Endothelial cell of umbilical vein (primary cell): ENCODE measurements at regions not wholly inside any gene's neighbourhood (a gene's known extent, or its start where the extent isn't known, plus 50 kb on each side); places are given as distances from the start of the nearest gene placed in this dataset.

Source experiments
- BruUV-seq: library from RNA; stranded (reverse); fragments of 400-500 nt; replicated peaks from 2 replicates; lab custom pipeline; 2021; lab: Mats Ljungman, UMichigan
- CTCF ChIA-PET: fragments of 300-600, 350-600 bp; sonication (Branson Sonifier 250); formaldehyde crosslinking; loops from one replicate; lab custom pipeline; 2021; ENCODE audit warnings: antibody characterized with exemption, inconsistent platforms; lab: Charles Lee
- POLR2A ChIA-PET: fragments of 300-600, 350-600 bp; sonication (Branson Sonifier 250); formaldehyde crosslinking; loops from one replicate; lab custom pipeline; 2021; ENCODE audit warnings: antibody characterized with exemption, inconsistent platforms; lab: Charles Lee
- DNase-seq: peaks from one replicate; pipeline ENCODE4 v3.0.0-alpha.2; 2011; ENCODE audit warnings: low read depth, low spot score
- FAIRE-seq: peaks from 2 replicates; lab custom pipeline; 2011; peaks lifted over from hg19 to GRCh38; lab: Jason Lieb, UNC
- H2AFZ ChIP-seq: 2 replicates; pipeline ENCODE4 v1.6.0; 2012; ENCODE audit warnings: low read depth, low read length, control low read depth, inconsistent platforms
- H3K27ac ChIP-seq: 2 replicates; pipeline ENCODE4 v1.5.1; 2011; ENCODE audit warnings: low read depth, mild to moderate bottlenecking, control low read depth, low read length, moderate library complexity; ENCODE audit not compliant: insufficient read depth
- H3K27me3 ChIP-seq, 2 experiments: 2 replicates each; pipeline versions ENCODE4 v1.6.0 to v1.6.1; 2011; ENCODE audit warnings: low read length in 2 of 2, mixed read lengths in 1 of 2; ENCODE audit not compliant: control insufficient read depth in 2 of 2, insufficient read depth in 2 of 2
- H3K36me3 ChIP-seq, 2 experiments: 2 replicates in 1 of 2; 3 replicates in 1 of 2; pipeline ENCODE4 v1.5.1; 2011; ENCODE audit warnings: low read length in 2 of 2, mild to moderate bottlenecking in 1 of 2, moderate library complexity in 1 of 2; ENCODE audit not compliant: control insufficient read depth in 2 of 2, insufficient read depth in 2 of 2; ENCODE audit errors: extremely low read depth in 1 of 2
- H3K4me1 ChIP-seq: 3 replicates; pipeline ENCODE4 v1.5.1; 2011; ENCODE audit warnings: mild to moderate bottlenecking, low read length; ENCODE audit not compliant: control insufficient read depth, insufficient read depth; ENCODE audit errors: extremely low read depth
- H3K4me2 ChIP-seq: 2 replicates; pipeline ENCODE4 v1.6.1; 2011; ENCODE audit warnings: low read length, control low read depth, mixed read lengths; ENCODE audit not compliant: insufficient read depth
- H3K4me3 ChIP-seq, 3 experiments: fragments of 200-600 bp in 1 of 3; sonication (generic), shearing (Covaris generic) in 1 of 3; replicated peaks in 1 of 3; 2 replicates each; pipeline ENCODE4 v1.5.1; 2011 to 2016; ENCODE audit warnings: control low read depth in 3 of 3, low read length in 3 of 3, mild to moderate bottlenecking in 2 of 3, inconsistent platforms in 1 of 3, low read depth in 1 of 3, moderate library complexity in 1 of 3; ENCODE audit not compliant: insufficient read depth in 1 of 3
- H3K79me2 ChIP-seq: 2 replicates; pipeline ENCODE4 v1.6.0; 2012; ENCODE audit warnings: low read length, inconsistent platforms; ENCODE audit not compliant: control insufficient read depth, insufficient read depth
- H3K9ac ChIP-seq: replicated peaks from 2 replicates; pipeline ENCODE3; 2011; ENCODE audit warnings: low read length, control low read depth; ENCODE audit not compliant: insufficient read depth; ENCODE audit errors: extremely low read depth
- H3K9me1 ChIP-seq: replicated peaks from 3 replicates; pipeline ENCODE4 v1.6.0; 2011; ENCODE audit warnings: mild to moderate bottlenecking, low read length; ENCODE audit not compliant: control insufficient read depth, insufficient read depth; ENCODE audit errors: extremely low read depth
- H3K9me3 ChIP-seq: replicated peaks from 2 replicates; pipeline ENCODE4 v1.5.1; 2012; ENCODE audit warnings: low read length, inconsistent platforms; ENCODE audit not compliant: control insufficient read depth, insufficient read depth
- H4K20me1 ChIP-seq: replicated peaks from 2 replicates; pipeline ENCODE3; 2011; ENCODE audit warnings: mild to moderate bottlenecking, low read length; ENCODE audit not compliant: control insufficient read depth, insufficient read depth; ENCODE audit errors: extremely low read depth
- EZH2 ChIP-seq: IDR thresholded peaks from 2 replicates; pipeline ENCODE4 v1.6.1; 2012; ENCODE audit warnings: borderline replicate concordance, low read depth, mild to moderate bottlenecking, moderate library complexity, low read length, inconsistent platforms; ENCODE audit not compliant: severe bottlenecking
- FOS ChIP-seq: IDR thresholded peaks from 2 replicates; pipeline ENCODE4 v1.6.1; 2011; ENCODE audit warnings: mild to moderate bottlenecking, low read length, moderate library complexity, borderline replicate concordance; ENCODE audit not compliant: insufficient read depth
- GATA2 ChIP-seq: IDR thresholded peaks from 2 replicates; pipeline ENCODE4 v1.7.0; 2011; ENCODE audit warnings: low read depth, mild to moderate bottlenecking, moderate library complexity, mixed read lengths, low read length; ENCODE audit not compliant: insufficient read length, insufficient read depth
- JUN ChIP-seq: IDR thresholded peaks from 2 replicates; pipeline ENCODE4 v1.6.1; 2011; ENCODE audit warnings: borderline replicate concordance, low read depth; ENCODE audit not compliant: insufficient read length, insufficient read depth
- MYC ChIP-seq: IDR thresholded peaks from one replicate; pipeline ENCODE4 v1.6.1; 2011; ENCODE audit warnings: mild to moderate bottlenecking, low read depth, low read length
- POLR2A ChIP-seq: IDR thresholded peaks from 2 replicates; pipeline ENCODE4 v1.6.1; 2012; ENCODE audit warnings: low read depth, mild to moderate bottlenecking, control low read depth, low read length
- POLR2AphosphoS5 ChIP-seq: IDR thresholded peaks from 2 replicates; pipeline ENCODE4 v1.6.1; 2012; ENCODE audit warnings: low read depth, mild to moderate bottlenecking, control low read depth, low read length, moderate library complexity; ENCODE audit not compliant: insufficient read depth
- dilution Hi-C: fragments of 300-500 bp; cut with MboI; formaldehyde crosslinking; loops from one replicate; pipeline ENCODE4 v1.15.0; 2019; ENCODE audit warnings: low sequenced_read_pairs; ENCODE audit not compliant: extremely low pct_ligation_motif_present
- intact Hi-C: fragments of 100-400 bp; cut with micrococcal nuclease; formaldehyde crosslinking; loops from one replicate; pipeline ENCODE4 v1.10.0; 2022
- TF ChIP-seq, protein P1 (sequence below): IDR thresholded peaks from 2 replicates; pipeline ENCODE4 v1.6.1; 2011; ENCODE audit not compliant: insufficient read depth, insufficient read length
- TF ChIP-seq, protein P2 (sequence below), 2 donors: IDR thresholded peaks; 1 replicate in 1 of 2; 2 replicates in 1 of 2; pipeline ENCODE4 v1.5.1; 2011; ENCODE audit warnings: low read length in 2 of 2, mild to moderate bottlenecking in 2 of 2, moderate library complexity in 2 of 2, control low read depth in 1 of 2, inconsistent platforms in 1 of 2, low read depth in 1 of 2; ENCODE audit not compliant: insufficient read depth in 1 of 2; ENCODE audit errors: extremely low read depth in 1 of 2

DNA sequence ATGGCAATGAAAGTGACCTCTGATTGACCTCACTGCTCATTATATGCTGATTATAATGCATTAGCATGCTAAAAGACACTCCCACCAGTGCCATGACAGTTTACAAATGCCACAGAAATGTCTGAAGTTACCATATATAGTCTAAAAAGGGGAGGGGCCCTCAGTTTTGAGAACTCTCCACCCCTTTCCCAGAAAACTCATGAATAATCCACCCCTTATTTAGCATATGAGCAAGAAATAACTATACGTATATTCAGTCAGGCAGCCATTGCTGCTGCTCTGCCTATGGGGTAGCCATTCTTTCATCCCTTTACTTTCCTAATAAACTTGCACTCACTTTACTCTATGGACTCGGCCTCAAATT is 163.1 kb downstream of the ESM1 start:
- POLR2A ChIA-PET: no interaction called here
- intact Hi-C loops: no loop called here
- BruUV-seq: no TSS peak
- Histone ChIP-seq H3K4me2 (no peak overlapping the region), H4K20me1 (no peaks in the 10 kb centered on the region), H3K9me3 (no peaks in the 10 kb centered on the region), H3K27me3 (no peaks in the 10 kb centered on the region), H3K4me3 (no peak overlapping the region), H3K9ac (no peak overlapping the region), H2AFZ (no peak overlapping the region), H3K9me1 (no peaks in the 10 kb centered on the region), H3K36me3 (no peaks in the 10 kb centered on the region), H3K27ac (no peak overlapping the region), H3K79me2 (no peaks in the 10 kb centered on the region), H3K4me1 (peaks cover 19% of the 10 kb centered on the region)
- FAIRE-seq (no peak), DNase-seq (no peak)
- dilution Hi-C loops: no loop called here
- CTCF ChIA-PET: no interaction called here
- TF ChIP-seq POLR2AphosphoS5: no peak

DNA sequence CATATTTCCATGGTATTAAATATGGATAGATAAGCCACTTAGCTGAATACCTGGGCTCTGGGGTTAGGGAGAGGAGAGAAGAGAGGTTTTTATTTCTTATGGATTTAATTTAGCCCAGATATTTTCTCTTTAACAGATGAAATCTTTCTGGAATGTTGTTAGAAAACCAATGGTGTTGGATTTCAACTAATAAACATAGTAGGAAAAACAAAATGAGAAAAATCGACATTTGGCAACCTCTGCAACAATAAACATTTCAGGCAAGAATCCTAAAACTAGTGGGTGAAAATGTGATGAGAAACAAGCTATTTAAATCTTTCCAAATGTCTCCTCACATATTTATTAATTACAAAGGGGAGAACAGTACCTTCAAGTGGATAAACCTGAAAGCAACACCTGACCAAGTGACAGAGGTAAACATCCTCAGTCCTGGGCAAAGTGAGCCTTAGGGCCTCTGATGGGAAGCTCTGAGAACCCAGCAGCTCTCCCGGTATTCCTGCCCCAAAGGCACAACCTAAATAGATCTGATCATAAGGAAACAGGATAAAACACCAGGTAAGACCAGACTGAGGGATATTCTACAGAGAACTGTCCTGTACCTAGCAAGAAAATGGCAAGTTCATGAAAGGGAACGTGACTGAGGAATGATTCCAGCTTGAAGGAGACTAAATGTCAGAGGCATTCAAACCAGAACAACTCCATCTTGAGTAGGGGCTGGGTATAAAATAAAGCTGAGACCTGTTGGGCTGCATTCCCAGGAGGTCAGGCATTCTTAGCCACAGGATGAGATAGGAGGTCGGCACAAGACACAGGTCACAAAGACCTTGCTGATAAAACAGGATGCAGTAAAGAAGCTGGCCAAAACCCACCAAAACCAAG is 163.7 kb downstream of the ESM1 start:
- no peak overlapping the region for H3K9ac ChIP-seq
- ChIA-PET CTCF (interaction anchor here (0.7 to 2.5 kb wide), 9 partner anchors 8 to 332 kb away, joined by 3 to 15 read pairs (median 4); partner anchors contain the start of gene SNX18), POLR2A (no interaction called here)
- H3K4me2 ChIP-seq: no peak overlapping the region
- dilution Hi-C loops: no loop called here
- no peaks in the 10 kb centered on the region for H3K79me2 ChIP-seq
- no peak overlapping the region for H3K27ac ChIP-seq
- BruUV-seq: no TSS peak
- no peaks in the 10 kb centered on the region for H3K9me3 ChIP-seq
- no peak for DNase-seq
- TF ChIP-seq, protein P1, sequence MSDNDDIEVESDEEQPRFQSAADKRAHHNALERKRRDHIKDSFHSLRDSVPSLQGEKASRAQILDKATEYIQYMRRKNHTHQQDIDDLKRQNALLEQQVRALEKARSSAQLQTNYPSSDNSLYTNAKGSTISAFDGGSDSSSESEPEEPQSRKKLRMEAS: no peak
- TF ChIP-seq MYC (no peak), POLR2AphosphoS5 (no peak), FOS (no peak), JUN (no peak), GATA2 (no peak), EZH2 (no peak), POLR2A (no peak)
- TF ChIP-seq, protein P2, sequence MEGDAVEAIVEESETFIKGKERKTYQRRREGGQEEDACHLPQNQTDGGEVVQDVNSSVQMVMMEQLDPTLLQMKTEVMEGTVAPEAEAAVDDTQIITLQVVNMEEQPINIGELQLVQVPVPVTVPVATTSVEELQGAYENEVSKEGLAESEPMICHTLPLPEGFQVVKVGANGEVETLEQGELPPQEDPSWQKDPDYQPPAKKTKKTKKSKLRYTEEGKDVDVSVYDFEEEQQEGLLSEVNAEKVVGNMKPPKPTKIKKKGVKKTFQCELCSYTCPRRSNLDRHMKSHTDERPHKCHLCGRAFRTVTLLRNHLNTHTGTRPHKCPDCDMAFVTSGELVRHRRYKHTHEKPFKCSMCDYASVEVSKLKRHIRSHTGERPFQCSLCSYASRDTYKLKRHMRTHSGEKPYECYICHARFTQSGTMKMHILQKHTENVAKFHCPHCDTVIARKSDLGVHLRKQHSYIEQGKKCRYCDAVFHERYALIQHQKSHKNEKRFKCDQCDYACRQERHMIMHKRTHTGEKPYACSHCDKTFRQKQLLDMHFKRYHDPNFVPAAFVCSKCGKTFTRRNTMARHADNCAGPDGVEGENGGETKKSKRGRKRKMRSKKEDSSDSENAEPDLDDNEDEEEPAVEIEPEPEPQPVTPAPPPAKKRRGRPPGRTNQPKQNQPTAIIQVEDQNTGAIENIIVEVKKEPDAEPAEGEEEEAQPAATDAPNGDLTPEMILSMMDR (IDR thresholded peaks at IDR 0.05; ENCODE audit: extremely low read depth in 1 of 2, insufficient read depth in 1 of 2, low read depth in 1 of 2, low read length in 2 of 2): no peak
- no peaks in the 10 kb centered on the region for H3K36me3 ChIP-seq
- FAIRE-seq: no peak
- peaks cover 19% of the 10 kb centered on the region for H3K4me1 ChIP-seq
- H3K9me1 ChIP-seq: no peaks in the 10 kb centered on the region
- intact Hi-C loops: no loop called here
- no peak overlapping the region for H3K4me3 ChIP-seq
- H3K27me3 ChIP-seq: no peaks in the 10 kb centered on the region
- H2AFZ ChIP-seq: no peak overlapping the region
- H4K20me1 ChIP-seq: no peaks in the 10 kb centered on the region
